ENCODE measurements at regions not wholly inside any gene's neighbourhood (a gene's known extent, or its start where the extent isn't known, plus 50 kb on each side); places are given as distances from the start of the nearest gene placed in this dataset.

- TF ChIP-seq CTCF (IDR thresholded peaks at IDR 0.05; ENCODE audit: insufficient read depth, low read depth, low read length) (no peak), EZH2 (IDR thresholded peaks at IDR 0.05; ENCODE audit: insufficient read depth, low read length) (no peak)
Observed at GRCh38 chr17:53492532-53492931, 330.2 kb upstream of the KIF2B start.

All from astrocyte (in vitro differentiated cells and primary cell).